Ammon's horn (tissue), 1 donor: ENCODE measurements at regions not wholly inside any gene's neighbourhood (a gene's known extent, or its start where the extent isn't known, plus 50 kb on each side); places are given as distances from the start of the nearest gene placed in this dataset.

Source experiments
- DNase-seq: peaks from one replicate; pipeline ENCODE4 v3.0.0-alpha.2; 2016; ENCODE audit warnings: low spot score

GRCh38 chr5:35430381-35431162, 187.1 kb upstream of the SPEF2 start:
- DNase-seq: no peak

GRCh38 chr5:35420200-35420599, 189.9 kb upstream of the PRLR start:
- DNase-seq: no peak

GRCh38 chr5:35417040-35417439, 186.8 kb upstream of the PRLR start:
- no peak for DNase-seq

- no peak for DNase-seq
Observed at GRCh38 chr5:35416217-35416988, 186.1 kb upstream of the PRLR start.

GRCh38 chr5:35415309-35415708, 185.0 kb upstream of the PRLR start:
- DNase-seq: no peak

GRCh38 chr5:35409361-35409760, 179.1 kb upstream of the PRLR start:
- DNase-seq: no peak

GRCh38 chr5:35408146-35408545, 177.9 kb upstream of the PRLR start:
- no peak for DNase-seq

- no peak for DNase-seq
Observed at GRCh38 chr5:35407697-35408096, 177.4 kb upstream of the PRLR start.

- DNase-seq: no peak
Observed at GRCh38 chr5:35405938-35406337, 175.7 kb upstream of the PRLR start.

GRCh38 chr5:35404701-35405100, 174.4 kb upstream of the PRLR start:
- no peak for DNase-seq

GRCh38 chr5:35393901-35394300, 163.6 kb upstream of the PRLR start:
- DNase-seq: no peak

- DNase-seq: no peak
Observed at GRCh38 chr5:35384658-35385057, 154.4 kb upstream of the PRLR start.

- DNase-seq: no peak
Observed at GRCh38 chr5:35383041-35383440, 152.8 kb upstream of the PRLR start.

GRCh38 chr5:35377653-35378052, 147.4 kb upstream of the PRLR start:
- no peak for DNase-seq

- no peak for DNase-seq
Observed at GRCh38 chr5:35374584-35374983, 144.3 kb upstream of the PRLR start.

GRCh38 chr5:35373249-35373648, 143.0 kb upstream of the PRLR start:
- DNase-seq: no peak

GRCh38 chr5:35372482-35372881, 142.2 kb upstream of the PRLR start:
- DNase-seq: no peak

GRCh38 chr5:35371951-35372426, 141.7 kb upstream of the PRLR start:
- no peak for DNase-seq

- DNase-seq: no peak
Observed at GRCh38 chr5:35370871-35371270, 140.6 kb upstream of the PRLR start.

GRCh38 chr5:35369965-35370790, 139.9 kb upstream of the PRLR start:
- peak; percentile 77 for DNase-seq

GRCh38 chr5:35367526-35367925, 137.2 kb upstream of the PRLR start:
- DNase-seq: no peak

- no peak for DNase-seq
Observed at GRCh38 chr5:35365758-35366157, 135.5 kb upstream of the PRLR start.
